B cell (primary cell): ENCODE measurements at regions not wholly inside any gene's neighbourhood (a gene's known extent, or its start where the extent isn't known, plus 50 kb on each side); places are given as distances from the start of the nearest gene placed in this dataset.

Experiments
- ATAC-seq: fragments of 200-7000 bp; cut with Tn5 transposase; one replicate; pipeline ENCODE4 v1.10.0; 2021; ENCODE audit warnings: low read depth, mild to moderate bottlenecking, moderate number of reproducible peaks, moderate library complexity
- CTCF ChIA-PET: fragments of 350-600 bp; sonication (Branson Sonifier 250); formaldehyde crosslinking; loops from one replicate; lab custom pipeline; 2021; ENCODE audit warnings: antibody characterized with exemption, inconsistent platforms; lab: Charles Lee
- POLR2A ChIA-PET: fragments of 350-600 bp; sonication (Branson Sonifier 250); formaldehyde crosslinking; loops from one replicate; lab custom pipeline; 2021; ENCODE audit warnings: antibody characterized with exemption; lab: Charles Lee
- DNase-seq: peaks from one replicate; pipeline ENCODE4 v3.0.0; 2013
- H2AFZ ChIP-seq: 2 replicates; pipeline ENCODE4 v1.6.1; 2012; ENCODE audit warnings: mild to moderate bottlenecking, low read depth, low read length; ENCODE audit not compliant: insufficient read depth, poor library complexity, severe bottlenecking
- H3K27ac ChIP-seq, 2 donors: 1 replicate in 1 of 2; 2 replicates in 1 of 2; pipeline ENCODE4 v1.5.1; 2012 to 2013; ENCODE audit warnings: low read length in 2 of 2, mild to moderate bottlenecking in 2 of 2, moderate library complexity in 1 of 2
- H3K27me3 ChIP-seq, 4 experiments: fragments of 200-600 bp in 1 of 4; sonication (generic) in 1 of 4; replicated peaks in 1 of 4; 1 replicate in 2 of 4; 2 replicates in 2 of 4; pipeline versions ENCODE4 v1.6.1 to v1.7.0; 2013 to 2016; ENCODE audit warnings: low read length in 3 of 4, mild to moderate bottlenecking in 2 of 4, mixed read lengths in 1 of 4, moderate library complexity in 1 of 4; ENCODE audit not compliant: insufficient read depth in 4 of 4, control insufficient read depth in 3 of 4; ENCODE audit errors: control extremely low read depth in 1 of 4
- H3K36me3 ChIP-seq, 2 experiments: replicated peaks in 1 of 2; 1 replicate in 1 of 2; 2 replicates in 1 of 2; pipeline versions ENCODE4 v1.6.1 to v1.7.1; 2013; ENCODE audit warnings: low read length in 1 of 2; ENCODE audit not compliant: insufficient read depth in 2 of 2, control insufficient read depth in 1 of 2; ENCODE audit errors: control extremely low read depth in 1 of 2, extremely low read depth in 1 of 2
- H3K4me1 ChIP-seq, 2 donors: fragments of 200-600 bp in 1 of 2; sonication (generic) in 1 of 2; 1 replicate in 1 of 2; 2 replicates in 1 of 2; pipeline versions ENCODE4 v1.5.1 to v1.6.1; 2013 to 2017; ENCODE audit warnings: low read length in 2 of 2; ENCODE audit not compliant: control insufficient read depth in 2 of 2, insufficient read depth in 2 of 2
- H3K4me2 ChIP-seq: replicated peaks from 2 replicates; pipeline ENCODE3; 2012; ENCODE audit warnings: mild to moderate bottlenecking, low read depth, low read length; ENCODE audit not compliant: poor library complexity, severe bottlenecking
- H3K4me3 ChIP-seq, 5 experiments: fragments of 200-600 bp in 1 of 5; sonication (generic) in 1 of 5; 1 replicate in 3 of 5; 2 replicates in 2 of 5; pipeline versions ENCODE4 v1.5.1 to v1.7.0; 2011 to 2016; ENCODE audit warnings: low read length in 4 of 5, mild to moderate bottlenecking in 4 of 5, low read depth in 2 of 5, control low read depth in 1 of 5, moderate library complexity in 1 of 5; ENCODE audit not compliant: insufficient read depth in 1 of 5; ENCODE audit errors: control extremely low read depth in 1 of 5, extremely low read depth in 1 of 5
- H3K79me2 ChIP-seq: fragments of 200-600 bp; sonication (generic); one replicate; pipeline ENCODE4 v1.6.0; 2016; ENCODE audit warnings: low read length; ENCODE audit not compliant: control insufficient read depth, insufficient read depth
- H3K9ac ChIP-seq: fragments of 200-600 bp; sonication (generic); 2 replicates; pipeline ENCODE4 v1.6.1; 2017; ENCODE audit warnings: mild to moderate bottlenecking, low read length, moderate library complexity
- H3K9me3 ChIP-seq, 3 donors: one replicate each; pipeline versions ENCODE4 v1.6.1 to v1.7.1; 2013; ENCODE audit warnings: low read length in 2 of 3; ENCODE audit not compliant: control insufficient read depth in 2 of 3, insufficient read depth in 1 of 3; ENCODE audit errors: control extremely low read depth in 1 of 3
- H4K20me1 ChIP-seq: 2 replicates; pipeline ENCODE4 v1.6.0; 2012; ENCODE audit warnings: mild to moderate bottlenecking, low read length; ENCODE audit not compliant: insufficient read depth, control insufficient read depth, poor library complexity, severe bottlenecking
- H3K27ac Mint-ChIP-seq: one replicate; pipeline ENCODE4 v1.8.0; 2021; ENCODE audit warnings: mixed read lengths
- H3K27me3 Mint-ChIP-seq: one replicate; pipeline ENCODE4 v1.8.0; 2021; ENCODE audit warnings: mixed read lengths
- H3K4me1 Mint-ChIP-seq: one replicate; pipeline ENCODE4 v1.8.0; 2021; ENCODE audit warnings: mixed read lengths
- H3K4me3 Mint-ChIP-seq: one replicate; pipeline ENCODE4 v1.8.0; 2021; ENCODE audit warnings: mixed read lengths
- H3K9me3 Mint-ChIP-seq: one replicate; pipeline ENCODE4 v1.8.0; 2022; ENCODE audit warnings: mixed read lengths; ENCODE audit not compliant: insufficient read depth
- CTCF ChIP-seq: fragments of 200-600 bp; IDR thresholded peaks from one replicate; pipeline ENCODE4 v1.8.0; 2022; ENCODE audit warnings: antibody characterized with exemption, mild to moderate bottlenecking
- EZH2 ChIP-seq: IDR thresholded peaks from 2 replicates; pipeline ENCODE4 v1.6.1; 2012; ENCODE audit warnings: borderline replicate concordance, low read depth, mild to moderate bottlenecking, moderate library complexity, low read length; ENCODE audit not compliant: insufficient read depth, poor library complexity, severe bottlenecking
- WGBS: methylation state at CpG from one replicate; pipeline ENCODE4 v1.1.5; 2013; ENCODE audit warnings: missing lambda C conversion rate; ENCODE audit not compliant: insufficient coverage; 5-methylcytosine and 5-hydroxymethylcytosine counted together
- intact Hi-C: fragments of 100-400 bp; cut with micrococcal nuclease; formaldehyde crosslinking; loops from one replicate; pipeline ENCODE4 v1.10.0; 2022

DNA sequence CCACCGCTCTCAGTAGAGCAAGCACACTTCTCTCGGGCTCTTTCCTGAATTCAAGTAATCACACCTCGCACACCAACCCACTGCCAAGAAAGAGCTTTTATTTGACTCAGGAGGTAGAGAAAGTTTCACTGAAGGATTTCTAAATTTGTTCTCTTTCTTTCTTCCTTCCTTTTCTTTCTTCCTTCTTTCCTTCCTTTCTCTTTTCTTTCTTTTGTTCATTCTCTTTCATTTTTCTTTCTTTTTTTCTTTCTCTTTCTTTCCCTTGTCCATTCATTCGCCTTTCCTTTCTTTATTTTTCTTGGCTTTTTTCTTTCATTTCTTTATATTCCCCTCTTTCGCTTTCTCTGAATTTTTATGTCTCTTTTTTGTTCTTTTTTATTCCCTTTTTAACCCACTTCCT is 300.1 kb downstream of the ENC1 start:
- no peaks in the 10 kb centered on the region for H3K4me1 Mint-ChIP-seq
- H3K9ac ChIP-seq, result no peak overlapping the region
- no peak overlapping the region for H3K4me3 ChIP-seq
- DNase-seq (no peak), ATAC-seq (no peak)
- no peaks in the 10 kb centered on the region for H3K9me3 Mint-ChIP-seq
- no peak overlapping the region for H3K27ac Mint-ChIP-seq
- intact Hi-C loops, result no loop called here
- H2AFZ ChIP-seq, result no peak overlapping the region
- H4K20me1 ChIP-seq, result no peaks in the 10 kb centered on the region
- no peak overlapping the region for H3K4me3 Mint-ChIP-seq
- H3K79me2 ChIP-seq, result no peaks in the 10 kb centered on the region
- POLR2A ChIA-PET, result no interaction called here
- TF ChIP-seq EZH2 (no peak), CTCF (no peak)
- CTCF ChIA-PET, result no interaction called here
- no peaks in the 10 kb centered on the region for H3K36me3 ChIP-seq
- no peak overlapping the region for H3K4me2 ChIP-seq
- H3K9me3 ChIP-seq, result no peaks in the 10 kb centered on the region
- no peak overlapping the region for H3K27ac ChIP-seq
- peaks cover 21% of the 10 kb centered on the region for H3K27me3 Mint-ChIP-seq
- no peaks in the 10 kb centered on the region for H3K27me3 ChIP-seq
- H3K4me1 ChIP-seq, result no peaks in the 10 kb centered on the region
- WGBS, result 88% methylated on average over 1 of the region's 5 CpGs

DNA sequence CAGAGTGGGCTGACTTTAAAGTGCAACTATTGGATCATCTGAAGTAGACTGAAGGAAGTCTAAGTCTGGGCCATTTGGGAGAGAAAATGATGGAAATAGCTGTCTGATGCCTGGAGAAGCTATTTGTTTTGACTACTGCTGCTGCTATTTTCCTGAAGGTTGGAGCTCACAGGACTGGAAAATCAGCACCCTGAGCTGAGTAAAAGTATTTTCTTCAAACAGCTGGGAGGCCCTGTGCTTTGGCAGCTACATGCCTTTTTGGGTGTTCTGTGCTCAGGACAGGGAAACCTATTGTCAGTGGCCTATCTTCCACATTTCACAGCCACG is 302.6 kb downstream of the ENC1 start:
- H3K27ac Mint-ChIP-seq, result no peak overlapping the region
- intact Hi-C loops, result no loop called here
- peaks cover 39% of the 10 kb centered on the region for H3K27me3 Mint-ChIP-seq
- H3K9me3 ChIP-seq, result no peaks in the 10 kb centered on the region
- no peak overlapping the region for H3K9ac ChIP-seq
- H3K4me3 ChIP-seq, result no peak overlapping the region
- no peaks in the 10 kb centered on the region for H3K4me1 ChIP-seq
- no peaks in the 10 kb centered on the region for H3K36me3 ChIP-seq
- no peaks in the 10 kb centered on the region for H3K79me2 ChIP-seq
- peaks cover 0 to under 1% (median 0%) of the 10 kb centered on the region in 4 experiments for H3K27me3 ChIP-seq
- DNase-seq, result no peak
- H3K27ac ChIP-seq, result no peak overlapping the region
- no peak overlapping the region for H3K4me3 Mint-ChIP-seq
- H3K4me1 Mint-ChIP-seq, result no peaks in the 10 kb centered on the region
- no peaks in the 10 kb centered on the region for H3K9me3 Mint-ChIP-seq
- ATAC-seq, result no peak
- POLR2A ChIA-PET, result no interaction called here
- H2AFZ ChIP-seq, result no peak overlapping the region
- CTCF ChIA-PET, result no interaction called here
- no peak overlapping the region for H3K4me2 ChIP-seq
- TF ChIP-seq CTCF, result no peak
- no peak for TF ChIP-seq EZH2
- H4K20me1 ChIP-seq, result no peaks in the 10 kb centered on the region
- WGBS, result no CpG with 5 or more reads among the region's 1 CpG
